ENCODE measurements at regions not wholly inside any gene's neighbourhood (a gene's known extent, or its start where the extent isn't known, plus 50 kb on each side); places are given as distances from the start of the nearest gene placed in this dataset.

- in situ Hi-C loops (cut with HindIII; ENCODE audit: low pct_unique_long_range_greater_than_20kb, low sequenced_read_pairs) (no loop called here), intact Hi-C loops (cut with micrococcal nuclease; ENCODE audit: unreplicated experiment) (no loop called here)
- DNase-seq (ENCODE audit: low read depth, low spot score) (no peak), ATAC-seq (no peak)
- Histone ChIP-seq H3K4me3 (ENCODE audit: low read depth in 2 of 2, low read length in 2 of 2) (no peak overlapping the region), H3K27ac (ENCODE audit: low read length) (no peak overlapping the region), H3K27me3 (ENCODE audit: control insufficient read depth, insufficient read depth, low read length) (no peaks in the 10 kb centered on the region), H3K4me1 (ENCODE audit: control insufficient read depth, insufficient read depth, low read length) (no peaks in the 10 kb centered on the region), H3K36me3 (ENCODE audit: control insufficient read depth, insufficient read depth, low read length) (no peaks in the 10 kb centered on the region), H3K9me3 (ENCODE audit: control insufficient read depth, insufficient read depth, low read depth, low read length) (no peaks in the 10 kb centered on the region)
- no peak for TF ChIP-seq CTCF (IDR thresholded peaks at IDR 0.05)
- TF ChIP-seq REST (IDR thresholded peaks at IDR 0.05; ENCODE audit: insufficient read depth in 1 of 2, low read depth in 2 of 2, low read length in 1 of 2): no peak
- no peak for TF ChIP-seq POLR2AphosphoS5 (IDR thresholded peaks at IDR 0.05; ENCODE audit: low read depth, low read length)
- TF ChIP-seq TCF7L2 (IDR thresholded peaks at IDR 0.05; ENCODE audit: low read depth, low read length): no peak
- TF ChIP-seq SIN3A (IDR thresholded peaks at IDR 0.05; ENCODE audit: borderline replicate concordance, insufficient read depth, low read depth, low read length): no peak
- POLR2A ChIA-PET: interaction anchor here (0.6 kb wide), 1 partner anchor 242 kb away, joined by 3 read pairs; no protein-coding TSS in a partner anchor
- no TSS peak for BruUV-seq (replicated peaks)
- CTCF ChIA-PET: no interaction called here
Observed at GRCh38 chr6:125618629-125619028, 130.8 kb upstream of the HEY2 start.

DNA sequence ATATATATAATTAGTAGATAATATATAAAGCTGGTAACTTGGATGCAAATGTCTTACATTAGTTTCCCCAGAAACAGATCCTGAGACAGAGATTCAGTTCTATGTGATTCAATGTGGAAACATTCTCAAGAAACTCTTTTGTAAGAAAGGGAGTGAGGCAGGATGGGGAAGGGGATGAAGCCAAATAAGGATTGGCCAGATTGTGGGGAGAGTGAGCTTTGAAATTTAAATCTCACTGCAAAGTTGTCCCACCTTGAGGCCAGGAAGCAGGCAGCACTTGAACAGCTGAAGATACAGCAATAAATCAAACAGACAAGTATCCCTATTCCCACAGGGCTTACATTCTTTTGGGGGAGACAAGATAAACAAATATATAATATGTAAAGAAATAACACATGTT, 126.3 kb upstream of the HEY2 start:
- Histone ChIP-seq H3K36me3 (ENCODE audit: control insufficient read depth, insufficient read depth, low read length) (no peaks in the 10 kb centered on the region), H3K9me3 (ENCODE audit: control insufficient read depth, insufficient read depth, low read depth, low read length) (no peaks in the 10 kb centered on the region), H3K4me3 (ENCODE audit: low read depth in 2 of 2, low read length in 2 of 2) (no peak overlapping the region), H3K27ac (ENCODE audit: low read length) (no peak overlapping the region), H3K4me1 (ENCODE audit: control insufficient read depth, insufficient read depth, low read length) (no peaks in the 10 kb centered on the region), H3K27me3 (ENCODE audit: control insufficient read depth, insufficient read depth, low read length) (peaks cover 9% of the 10 kb centered on the region; the same call in 1 of the 2 replicates)
- CTCF ChIA-PET: interaction anchor here (0.6 kb wide), 1 partner anchor 96 kb away, joined by 3 read pairs; no protein-coding TSS in a partner anchor
- in situ Hi-C loops (cut with HindIII; ENCODE audit: low pct_unique_long_range_greater_than_20kb, low sequenced_read_pairs) (no loop called here), intact Hi-C loops (cut with micrococcal nuclease; ENCODE audit: unreplicated experiment) (no loop called here)
- no TSS peak for BruUV-seq (replicated peaks)
- no peak for ATAC-seq
- TF ChIP-seq REST (IDR thresholded peaks at IDR 0.05; ENCODE audit: insufficient read depth in 1 of 2, low read depth in 2 of 2, low read length in 1 of 2): no peak
- no peak for TF ChIP-seq TCF7L2 (IDR thresholded peaks at IDR 0.05; ENCODE audit: low read depth, low read length)
- TF ChIP-seq POLR2AphosphoS5 (IDR thresholded peaks at IDR 0.05; ENCODE audit: low read depth, low read length): no peak
- TF ChIP-seq SIN3A (IDR thresholded peaks at IDR 0.05; ENCODE audit: borderline replicate concordance, insufficient read depth, low read depth, low read length): no peak
- TF ChIP-seq CTCF (IDR thresholded peaks at IDR 0.05): no peak
- POLR2A ChIA-PET: no interaction called here
- no peak for DNase-seq (ENCODE audit: low read depth, low spot score)
